Colonic mucosa (tissue), 4 donors: ENCODE measurements at regions not wholly inside any gene's neighbourhood (a gene's known extent, or its start where the extent isn't known, plus 50 kb on each side); places are given as distances from the start of the nearest gene placed in this dataset.
"Not testable (repeated sequence)": the region's sequence is repeated elsewhere in the genome, so short reads cannot be mapped to it uniquely, and the experiment has no call there.

Source experiments
- DNase-seq: peaks from one replicate; pipeline ENCODE4 v3.0.0-alpha.2; 2020
- H3K27ac ChIP-seq: fragments of 200-600 bp; one replicate; pipeline ENCODE4 v1.8.0; 2021
- H3K27me3 ChIP-seq: fragments of 200-600 bp; one replicate; pipeline ENCODE4 v1.8.0; 2021
- H3K36me3 ChIP-seq: fragments of 200-600 bp; one replicate; pipeline ENCODE4 v1.8.0; 2021
- H3K4me1 ChIP-seq: fragments of 200-600 bp; one replicate; pipeline ENCODE4 v1.8.0; 2021; ENCODE audit warnings: mild to moderate bottlenecking
- H3K4me3 ChIP-seq: fragments of 200-600 bp; one replicate; pipeline ENCODE4 v1.8.0; 2021
- H3K9ac ChIP-seq, 2 donors: one replicate each; pipeline ENCODE4 v1.7.0; 2013; ENCODE audit warnings: control low read depth in 2 of 2, low read depth in 2 of 2, low read length in 2 of 2
- H3K9me3 ChIP-seq: fragments of 200-600 bp; one replicate; pipeline ENCODE4 v1.8.0; 2021
- CTCF ChIP-seq: fragments of 200-600 bp; IDR thresholded peaks from one replicate; pipeline ENCODE4 v1.8.0; 2022; ENCODE audit warnings: antibody characterized with exemption, mild to moderate bottlenecking
- intact Hi-C: fragments of 100-400 bp; cut with DNase I; formaldehyde crosslinking; loops from one replicate; pipeline ENCODE4 v1.14.1; 2022
- donor health status: healthy.
- donor health status: DM: no; HTN: no; CAD: no.
- donor health status: DM: no; HTN: no; CAD: no.

- no peak for DNase-seq
- intact Hi-C loops: no loop called here
- H3K4me1 ChIP-seq: no peaks in the 10 kb centered on the region
- H3K9ac ChIP-seq: no peak overlapping the region
- H3K36me3 ChIP-seq: no peaks in the 10 kb centered on the region
- H3K4me3 ChIP-seq: no peak overlapping the region
- no peak for TF ChIP-seq CTCF
- H3K27me3 ChIP-seq: no peaks in the 10 kb centered on the region
- no peaks in the 10 kb centered on the region for H3K9me3 ChIP-seq
- no peak overlapping the region for H3K27ac ChIP-seq
Measured at GRCh38 chr5:166282939-166283338, 2008.5 kb upstream of the WWC1 start.

- Histone ChIP-seq H3K4me1 (no peaks in the 10 kb centered on the region), H3K27ac (no peak overlapping the region), H3K4me3 (no peak overlapping the region), H3K36me3 (no peaks in the 10 kb centered on the region), H3K9ac (no peak overlapping the region), H3K9me3 (no peaks in the 10 kb centered on the region), H3K27me3 (no peaks in the 10 kb centered on the region)
- no peak for TF ChIP-seq CTCF
- no peak for DNase-seq
- intact Hi-C loops: no loop called here
Measured at GRCh38 chr5:166285361-166285760, 2006.1 kb upstream of the WWC1 start.

GRCh38 chr5:166286832-166287231 lies 2004.6 kb upstream of the WWC1 start:
- no peaks in the 10 kb centered on the region for H3K27me3 ChIP-seq
- H3K4me1 ChIP-seq: no peaks in the 10 kb centered on the region
- H3K27ac ChIP-seq: no peak overlapping the region
- no peak for TF ChIP-seq CTCF
- H3K9ac ChIP-seq: no peak overlapping the region
- no peaks in the 10 kb centered on the region for H3K9me3 ChIP-seq
- H3K4me3 ChIP-seq: no peak overlapping the region
- H3K36me3 ChIP-seq: no peaks in the 10 kb centered on the region
- intact Hi-C loops: no loop called here
- no peak for DNase-seq

- intact Hi-C loops: no loop called here
- no peak overlapping the region for H3K4me3 ChIP-seq
- TF ChIP-seq CTCF: no peak
- no peak overlapping the region for H3K27ac ChIP-seq
- H3K9me3 ChIP-seq: no peaks in the 10 kb centered on the region
- H3K4me1 ChIP-seq: no peaks in the 10 kb centered on the region
- H3K9ac ChIP-seq: no peak overlapping the region
- H3K27me3 ChIP-seq: no peaks in the 10 kb centered on the region
- no peak for DNase-seq
- no peaks in the 10 kb centered on the region for H3K36me3 ChIP-seq
Measured at GRCh38 chr5:166287866-166288265, 2003.6 kb upstream of the WWC1 start.

GRCh38 chr5:166291800-166292199 lies 1999.6 kb upstream of the WWC1 start:
- intact Hi-C loops: not testable (repeated sequence)

GRCh38 chr5:166293892-166294291 lies 1997.6 kb upstream of the WWC1 start:
- Histone ChIP-seq H3K4me3 (no peak overlapping the region), H3K27me3 (no peaks in the 10 kb centered on the region), H3K9ac (no peak overlapping the region), H3K36me3 (no peaks in the 10 kb centered on the region), H3K4me1 (no peaks in the 10 kb centered on the region), H3K27ac (no peak overlapping the region), H3K9me3 (no peaks in the 10 kb centered on the region)
- no peak for TF ChIP-seq CTCF
- no peak for DNase-seq
- intact Hi-C loops: no loop called here

More at GRCh38 chr5:166291800-166292199, 1999.6 kb upstream of the WWC1 start:
- H3K27ac ChIP-seq, H3K27me3 ChIP-seq, H3K4me1 ChIP-seq, H3K4me3 ChIP-seq, H3K9ac ChIP-seq, DNase-seq, H3K9me3 ChIP-seq, H3K36me3 ChIP-seq: not testable (repeated sequence)
